Cardiac muscle cell (in vitro differentiated cells and primary cell): ENCODE measurements at regions not wholly inside any gene's neighbourhood (a gene's known extent, or its start where the extent isn't known, plus 50 kb on each side); places are given as distances from the start of the nearest gene placed in this dataset.

Source experiments
- DNase-seq, 2 donors: peaks; one replicate each; pipeline versions ENCODE4 v3.0.0 to v3.0.0-alpha.2; 2010 to 2017; ENCODE audit warnings: low read depth in 1 of 2, low spot score in 1 of 2
- H3K27ac ChIP-seq: fragments of 200-600 bp; sonication (generic); 2 replicates; pipeline ENCODE4 v1.5.1; 2016
- H3K27me3 ChIP-seq: fragments of 200-600 bp; sonication (generic); 2 replicates; pipeline ENCODE4 v1.6.0; 2016; ENCODE audit warnings: control low read depth
- H3K36me3 ChIP-seq: fragments of 200-600 bp; sonication (generic); 2 replicates; pipeline ENCODE4 v1.5.1; 2016; ENCODE audit warnings: control low read depth
- H3K4me1 ChIP-seq: fragments of 200-600 bp; sonication (generic); 2 replicates; pipeline ENCODE4 v1.8.1; 2017; ENCODE audit warnings: low read depth, mild to moderate bottlenecking, mixed run types
- H3K4me3 ChIP-seq: fragments of 200-600 bp; sonication (generic); 2 replicates; pipeline ENCODE4 v1.5.1; 2016; ENCODE audit warnings: mild to moderate bottlenecking
- H3K9me3 ChIP-seq: fragments of 200-600 bp; sonication (generic); 2 replicates; pipeline ENCODE4 v1.5.1; 2017; ENCODE audit warnings: low read depth, mild to moderate bottlenecking, control low read depth
- CTCF ChIP-seq: IDR thresholded peaks from 2 replicates; pipeline ENCODE4 v1.5.1; 2012; ENCODE audit warnings: low read depth, mild to moderate bottlenecking, low read length

- Histone ChIP-seq H3K4me3 (no peak overlapping the region), H3K4me1 (no peaks in the 10 kb centered on the region), H3K36me3 (no peaks in the 10 kb centered on the region), H3K27ac (no peak overlapping the region), H3K9me3 (no peaks in the 10 kb centered on the region), H3K27me3 (no peaks in the 10 kb centered on the region)
- no peak for TF ChIP-seq CTCF
- no peak for DNase-seq
Measured at GRCh38 chr9:23962101-23962500, 136.1 kb upstream of the ELAVL2 start.

- no peak for TF ChIP-seq CTCF
- H3K4me1 ChIP-seq = no peaks in the 10 kb centered on the region
- no peaks in the 10 kb centered on the region for H3K36me3 ChIP-seq
- H3K4me3 ChIP-seq = no peak overlapping the region
- no peak overlapping the region for H3K27ac ChIP-seq
- no peaks in the 10 kb centered on the region for H3K9me3 ChIP-seq
- no peak for DNase-seq
- H3K27me3 ChIP-seq = no peaks in the 10 kb centered on the region
Measured at GRCh38 chr9:23945897-23946296, 119.9 kb upstream of the ELAVL2 start.

GRCh38 chr9:23941051-23941450 lies 115.0 kb upstream of the ELAVL2 start:
- Histone ChIP-seq H3K4me1 (no peaks in the 10 kb centered on the region), H3K36me3 (no peaks in the 10 kb centered on the region), H3K27me3 (no peaks in the 10 kb centered on the region), H3K9me3 (no peaks in the 10 kb centered on the region), H3K27ac (no peak overlapping the region), H3K4me3 (no peak overlapping the region)
- DNase-seq = no peak
- no peak for TF ChIP-seq CTCF

- Histone ChIP-seq H3K27me3 (no peaks in the 10 kb centered on the region), H3K4me1 (no peaks in the 10 kb centered on the region), H3K9me3 (no peaks in the 10 kb centered on the region), H3K4me3 (no peak overlapping the region), H3K36me3 (no peaks in the 10 kb centered on the region), H3K27ac (no peak overlapping the region)
- no peak for DNase-seq
- no peak for TF ChIP-seq CTCF
Measured at GRCh38 chr9:23938908-23939307, 112.9 kb upstream of the ELAVL2 start.

GRCh38 chr9:23934291-23934906 lies 108.4 kb upstream of the ELAVL2 start:
- DNase-seq = no peak
- Histone ChIP-seq H3K4me1 (no peaks in the 10 kb centered on the region), H3K27ac (no peak overlapping the region), H3K36me3 (no peaks in the 10 kb centered on the region), H3K27me3 (no peaks in the 10 kb centered on the region), H3K9me3 (no peaks in the 10 kb centered on the region), H3K4me3 (no peak overlapping the region)
- no peak for TF ChIP-seq CTCF

- Histone ChIP-seq H3K4me1 (no peaks in the 10 kb centered on the region), H3K9me3 (no peaks in the 10 kb centered on the region), H3K27ac (no peak overlapping the region), H3K4me3 (no peak overlapping the region), H3K27me3 (no peaks in the 10 kb centered on the region), H3K36me3 (no peaks in the 10 kb centered on the region)
- TF ChIP-seq CTCF = no peak
- no peak for DNase-seq
Measured at GRCh38 chr9:23933348-23933747, 107.3 kb upstream of the ELAVL2 start.
